BLaER1 treated with 17β-estradiol and CSF1 and Interleukin-3, amounts not matched to agents 10 nM and 100 nM (cell line): ENCODE measurements at regions not wholly inside any gene's neighbourhood (a gene's known extent, or its start where the extent isn't known, plus 50 kb on each side); places are given as distances from the start of the nearest gene placed in this dataset.
A peak's percentile ranks its signal among the peaks of the same experiment; 100 is the strongest.
"Not testable (repeated sequence)": the region's sequence is repeated elsewhere in the genome, so short reads cannot be mapped to it uniquely, and the experiment has no call there.

Experiments used
- H3K27ac ChIP-seq, 11 experiments: shearing (Covaris generic); formaldehyde crosslinking; 2 replicates each; pipeline ENCODE4 v1.8.1; 2022
- H3K27me3 ChIP-seq, 11 experiments: shearing (Covaris generic); formaldehyde crosslinking; 2 replicates each; pipeline ENCODE4 v1.8.1; 2022
- H3K36me3 ChIP-seq, 11 experiments: shearing (Covaris generic); formaldehyde crosslinking; 2 replicates each; pipeline ENCODE4 v1.8.1; 2022
- H3K4me1 ChIP-seq, 10 experiments: shearing (Covaris generic); formaldehyde crosslinking; 2 replicates each; pipeline ENCODE4 v1.8.1; 2022
- H3K4me2 ChIP-seq, 11 experiments: shearing (Covaris generic); formaldehyde crosslinking; 2 replicates each; pipeline ENCODE4 v1.8.1; 2022
- H3K4me3 ChIP-seq, 10 experiments: shearing (Covaris generic); formaldehyde crosslinking; 2 replicates each; pipeline ENCODE4 v1.8.1; 2022
- H3K9ac ChIP-seq, 11 experiments: shearing (Covaris generic); formaldehyde crosslinking; 2 replicates each; pipeline ENCODE4 v1.8.1; 2022
- H3K9me3 ChIP-seq, 11 experiments: shearing (Covaris generic); formaldehyde crosslinking; replicated peaks in 1 of 11; 2 replicates each; pipeline ENCODE4 v1.8.1; 2022
- H4K20me1 ChIP-seq, 11 experiments: shearing (Covaris generic); formaldehyde crosslinking; 2 replicates each; pipeline ENCODE4 v1.8.1; 2022
- Cebpa-rat ChIP-seq, 11 experiments: shearing (Covaris generic); IDR thresholded peaks; 2 replicates each; pipeline ENCODE4 v1.8.1; 2022

GRCh38 chr14:66011855-66012254, 474.3 kb upstream of the CCDC196 start:
- Histone ChIP-seq H3K4me3 (no peak overlapping the region), H3K4me1 (peaks cover 0 to 20% (median 0%) of the 10 kb centered on the region in 10 experiments; a peak in 6 of 20 replicates), H3K36me3 (no peaks in the 10 kb centered on the region), H3K27me3 (no peaks in the 10 kb centered on the region), H3K27ac (no peak overlapping the region), H4K20me1 (no peaks in the 10 kb centered on the region), H3K9me3 (peaks cover 0 to 8% (median 5%) of the 10 kb centered on the region in 11 experiments; a peak in 7 of 22 replicates), H3K4me2 (no peak overlapping the region), H3K9ac (no peak overlapping the region)
- TF ChIP-seq Cebpa-rat (IDR thresholded peaks at IDR 0.05), result no peak

GRCh38 chr14:66013607-66014006, 472.6 kb upstream of the CCDC196 start:
- H4K20me1 ChIP-seq, H3K4me3 ChIP-seq, H3K27me3 ChIP-seq, H3K4me2 ChIP-seq, H3K36me3 ChIP-seq, H3K27ac ChIP-seq, H3K9ac ChIP-seq: not testable (repeated sequence)
- Histone ChIP-seq H3K4me1 (peaks cover 0 to 10% (median 0%) of the 10 kb centered on the region in 10 experiments; a peak in 6 of 20 replicates), H3K9me3 (peaks cover 0 to 17% (median 5%) of the 10 kb centered on the region in 11 experiments; a peak in 7 of 22 replicates)

GRCh38 chr14:66015071-66015780, 470.9 kb upstream of the CCDC196 start:
- Histone ChIP-seq H3K9me3 (peaks cover 0 to 17% (median 5%) of the 10 kb centered on the region in 11 experiments; a peak in 7 of 22 replicates), H3K9ac (no peak overlapping the region), H3K4me3 (no peak overlapping the region), H3K27me3 (no peaks in the 10 kb centered on the region), H3K36me3 (no peaks in the 10 kb centered on the region), H3K27ac (no peak overlapping the region), H4K20me1 (no peaks in the 10 kb centered on the region), H3K4me1 (no peaks in the 10 kb centered on the region), H3K4me2 (no peak overlapping the region)
- TF ChIP-seq Cebpa-rat (IDR thresholded peaks at IDR 0.05), result no peak

GRCh38 chr14:66017927-66018326, 468.2 kb upstream of the CCDC196 start:
- TF ChIP-seq Cebpa-rat (IDR thresholded peaks at IDR 0.05), result no peak
- Histone ChIP-seq H3K4me3 (no peak overlapping the region), H4K20me1 (no peaks in the 10 kb centered on the region), H3K9ac (no peak overlapping the region), H3K9me3 (peaks cover 0 to 17% (median 5%) of the 10 kb centered on the region in 11 experiments; a peak in 7 of 22 replicates), H3K27me3 (no peaks in the 10 kb centered on the region), H3K36me3 (no peaks in the 10 kb centered on the region), H3K4me2 (no peak overlapping the region), H3K4me1 (no peaks in the 10 kb centered on the region), H3K27ac (no peak overlapping the region)

- no peak for TF ChIP-seq Cebpa-rat (IDR thresholded peaks at IDR 0.05)
- 0 out of 22 replicates have a peak, but pooled peaks cover 0 to 3% (median 0%) of the 10 kb centered on the region in 11 experiments for H3K9me3 ChIP-seq
Observed at GRCh38 chr14:66022526-66022925, 463.6 kb upstream of the CCDC196 start.

GRCh38 chr14:66025779-66026178, 460.4 kb upstream of the CCDC196 start:
- Histone ChIP-seq H3K4me3 (no peak overlapping the region), H3K9ac (no peak overlapping the region), H3K27me3 (no peaks in the 10 kb centered on the region), H3K36me3 (no peaks in the 10 kb centered on the region), H3K27ac (no peak overlapping the region), H3K9me3 (peaks cover 0 to 9% (median 2%) of the 10 kb centered on the region in 11 experiments; a peak in 8 of 22 replicates), H3K4me1 (peaks cover 0 to 8% (median 0%) of the 10 kb centered on the region in 10 experiments; a peak in 2 of 20 replicates), H4K20me1 (no peaks in the 10 kb centered on the region), H3K4me2 (peak overlapping the region in 1 of 11 experiments; percentile 66; a peak in 2 of 22 replicates)
- no peak for TF ChIP-seq Cebpa-rat (IDR thresholded peaks at IDR 0.05)

More at GRCh38 chr14:66022526-66022925, 463.6 kb upstream of the CCDC196 start:
- Histone ChIP-seq H3K36me3 (no peaks in the 10 kb centered on the region), H3K4me2 (no peak overlapping the region), H4K20me1 (no peaks in the 10 kb centered on the region), H3K4me3 (no peak overlapping the region), H3K4me1 (peaks cover 0 to 8% (median 0%) of the 10 kb centered on the region in 10 experiments; a peak in 2 of 20 replicates), H3K27me3 (no peaks in the 10 kb centered on the region), H3K27ac (no peak overlapping the region), H3K9ac (no peak overlapping the region)

- not testable (repeated sequence) for H3K9ac ChIP-seq, H4K20me1 ChIP-seq, H3K27ac ChIP-seq, H3K27me3 ChIP-seq, H3K36me3 ChIP-seq, H3K4me3 ChIP-seq, H3K4me2 ChIP-seq
- H3K9me3 ChIP-seq, result peaks cover 13 to 30% (median 21%) of the 10 kb centered on the region in 11 experiments; a peak in 20 of 22 replicates
- peaks cover 0 to 28% (median 0%) of the 10 kb centered on the region in 10 experiments; a peak in 7 of 20 replicates for H3K4me1 ChIP-seq
Observed at GRCh38 chr14:66031981-66032380, 454.2 kb upstream of the CCDC196 start.

- Histone ChIP-seq H3K4me1 (peaks cover 0 to 37% (median under 1%) of the 10 kb centered on the region in 10 experiments; a peak in 9 of 20 replicates), H3K27ac (no peak overlapping the region), H3K27me3 (no peaks in the 10 kb centered on the region), H3K36me3 (no peaks in the 10 kb centered on the region), H3K4me3 (no peak overlapping the region), H4K20me1 (no peaks in the 10 kb centered on the region), H3K9ac (no peak overlapping the region), H3K9me3 (peaks cover 13 to 30% (median 21%) of the 10 kb centered on the region in 11 experiments; a peak in 20 of 22 replicates), H3K4me2 (no peak overlapping the region)
- no peak for TF ChIP-seq Cebpa-rat (IDR thresholded peaks at IDR 0.05)
Observed at GRCh38 chr14:66032800-66033199, 453.4 kb upstream of the CCDC196 start.

- no peak overlapping the region for H3K9ac ChIP-seq
- H3K9me3 ChIP-seq, result peaks cover 9 to 22% (median 15%) of the 10 kb centered on the region in 11 experiments; a peak in 20 of 22 replicates
- TF ChIP-seq Cebpa-rat (IDR thresholded peaks at IDR 0.05), result no peak
- no peak overlapping the region for H3K4me3 ChIP-seq
- H3K4me2 ChIP-seq, result peak overlapping the region in 3 of 11 experiments; percentile 82 to 92 (median 89); a peak in 7 of 22 replicates
- no peaks in the 10 kb centered on the region for H4K20me1 ChIP-seq
- H3K27ac ChIP-seq, result peak overlapping the region in 3 of 11 experiments; percentile 26 to 77 (median 75); a peak in 5 of 22 replicates
- H3K27me3 ChIP-seq, result no peaks in the 10 kb centered on the region
- peaks cover 0 to 72% (median 6%) of the 10 kb centered on the region in 10 experiments; a peak in 11 of 20 replicates for H3K4me1 ChIP-seq
- no peaks in the 10 kb centered on the region for H3K36me3 ChIP-seq
Observed at GRCh38 chr14:66036547-66036946, 449.6 kb upstream of the CCDC196 start.
